ENCODE measurements at regions not wholly inside any gene's neighbourhood (a gene's known extent, or its start where the extent isn't known, plus 50 kb on each side); places are given as distances from the start of the nearest gene placed in this dataset.

- CTCF ChIA-PET, result no interaction called here
- no peaks in the 10 kb centered on the region for H3K36me3 ChIP-seq (ENCODE audit: control insufficient read depth in 1 of 2, insufficient read depth in 2 of 2, low read length in 2 of 2)
Observed at GRCh38 chr15:36160351-36160750, 419.1 kb upstream of the CDIN1 start.

More at GRCh38 chr15:36160351-36160750, 419.1 kb upstream of the CDIN1 start:
- ATAC-seq (no peak), DNase-seq (ENCODE audit: low read depth, low spot score) (no peak)
- H3K9ac ChIP-seq (ENCODE audit: low read length), result no peak overlapping the region
- BruUV-seq (replicated peaks), result no TSS peak
- H3K4me2 ChIP-seq (ENCODE audit: low read length), result no peak overlapping the region
- H3K27me3 ChIP-seq (ENCODE audit: insufficient read depth, low read length), result no peaks in the 10 kb centered on the region
- H3K4me3 ChIP-seq (replicated peaks in 1 of 2; ENCODE audit: low read depth in 1 of 2, low read length in 2 of 2), result no peak overlapping the region
- H3K9me3 ChIP-seq (ENCODE audit: control insufficient read depth in 1 of 2, insufficient read depth in 1 of 2, low read depth in 1 of 2, low read length in 2 of 2), result no peaks in the 10 kb centered on the region
- ChIA-PET RAD21 (ENCODE audit: low non-redundant PET in 1 of 2, low total read pairs in 2 of 2, uncharacterized antibody in 2 of 2, unreplicated experiment in 2 of 2) (no interaction called here), POLR2A (no interaction called here)
- H3K27ac ChIP-seq (ENCODE audit: low read depth, low read length), result no peak overlapping the region
- intact Hi-C loops (cut with micrococcal nuclease), result no loop called here
- no peaks in the 10 kb centered on the region for H4K20me1 ChIP-seq (ENCODE audit: insufficient read depth)
- H3K79me2 ChIP-seq (ENCODE audit: insufficient read depth, low read length), result no peaks in the 10 kb centered on the region
- no peak overlapping the region for H2AFZ ChIP-seq (ENCODE audit: low read depth, low read length, poor library complexity, severe bottlenecking)
- no peaks in the 10 kb centered on the region for H3K4me1 ChIP-seq (ENCODE audit: control insufficient read depth in 1 of 2, insufficient read depth in 2 of 2, low read length in 2 of 2)
- no peaks in the 10 kb centered on the region for H3K9me2 ChIP-seq (ENCODE audit: insufficient read depth)
- TF ChIP-seq RAD21 (IDR thresholded peaks at IDR 0.05; ENCODE audit: low read depth), result no peak
- no peak for TF ChIP-seq ZBTB33 (IDR thresholded peaks at IDR 0.05; ENCODE audit: extremely low read depth, insufficient replicate concordance, low read length)
- TF ChIP-seq REST (IDR thresholded peaks at IDR 0.05; ENCODE audit: low read depth), result no peak
- TF ChIP-seq SIN3A (IDR thresholded peaks at IDR 0.05; ENCODE audit: low read depth), result no peak
- no peak for TF ChIP-seq POLR2A (IDR thresholded peaks at IDR 0.05; ENCODE audit: borderline replicate concordance, extremely low read depth, insufficient read depth, insufficient read length)
- TF ChIP-seq CBX3 (IDR thresholded peaks at IDR 0.05; ENCODE audit: low read depth), result no peak
- TF ChIP-seq ZNF274 (IDR thresholded peaks at IDR 0.05; ENCODE audit: low read depth, low read length), result no peak
- no peak for TF ChIP-seq MAX (IDR thresholded peaks at IDR 0.05)
- no peak for TF ChIP-seq ATF3 (IDR thresholded peaks at IDR 0.05)

Data from HCT116 (cell line).